ENCODE measurements at regions not wholly inside any gene's neighbourhood (a gene's known extent, or its start where the extent isn't known, plus 50 kb on each side); places are given as distances from the start of the nearest gene placed in this dataset.
A peak's percentile ranks its signal among the peaks of the same experiment; 100 is the strongest.

- Histone ChIP-seq H3K27me3 (ENCODE audit: control insufficient read depth, insufficient read depth, low read length) (no peaks in the 10 kb centered on the region), H3K4me3 (ENCODE audit: low read depth, low read length) (no peak overlapping the region), H3K36me3 (ENCODE audit: control insufficient read depth, insufficient read depth, low read length) (no peaks in the 10 kb centered on the region)
- no peak for DNase-seq (ENCODE audit: low read depth)
- TF ChIP-seq CTCF (IDR thresholded peaks at IDR 0.05; ENCODE audit: insufficient read depth, low read length, severe bottlenecking): no peak
- no peak for FAIRE-seq
Measured at GRCh38 chr9:119903851-119904250, 534.6 kb upstream of the BRINP1 start.

GRCh38 chr9:119902611-119903010 is 533.4 kb upstream of the BRINP1 start:
- no peak for TF ChIP-seq CTCF (IDR thresholded peaks at IDR 0.05; ENCODE audit: insufficient read depth, low read length, severe bottlenecking)
- FAIRE-seq (no peak), DNase-seq (ENCODE audit: low read depth) (no peak)
- no peaks in the 10 kb centered on the region for H3K27me3 ChIP-seq (ENCODE audit: control insufficient read depth, insufficient read depth, low read length)
- no peak overlapping the region for H3K4me3 ChIP-seq (ENCODE audit: low read depth, low read length)
- no peaks in the 10 kb centered on the region for H3K36me3 ChIP-seq (ENCODE audit: control insufficient read depth, insufficient read depth, low read length)

GRCh38 chr9:119898316-119898715 is 529.1 kb upstream of the BRINP1 start:
- H3K4me3 ChIP-seq (ENCODE audit: low read depth, low read length): no peak overlapping the region
- TF ChIP-seq CTCF (IDR thresholded peaks at IDR 0.05; ENCODE audit: insufficient read depth, low read length, severe bottlenecking): no peak
- FAIRE-seq (no peak), DNase-seq (ENCODE audit: low read depth) (no peak)
- H3K27me3 ChIP-seq (ENCODE audit: control insufficient read depth, insufficient read depth, low read length): no peaks in the 10 kb centered on the region
- H3K36me3 ChIP-seq (ENCODE audit: control insufficient read depth, insufficient read depth, low read length): no peaks in the 10 kb centered on the region

- Histone ChIP-seq H3K36me3 (ENCODE audit: control insufficient read depth, insufficient read depth, low read length) (no peaks in the 10 kb centered on the region), H3K4me3 (ENCODE audit: low read depth, low read length) (no peak overlapping the region), H3K27me3 (ENCODE audit: control insufficient read depth, insufficient read depth, low read length) (no peaks in the 10 kb centered on the region)
- TF ChIP-seq CTCF (IDR thresholded peaks at IDR 0.05; ENCODE audit: insufficient read depth, low read length, severe bottlenecking): no peak
- DNase-seq (ENCODE audit: low read depth) (peak; percentile 10), FAIRE-seq (no peak)
Measured at GRCh38 chr9:119884438-119884837, 515.2 kb upstream of the BRINP1 start.

- FAIRE-seq: no peak
- TF ChIP-seq CTCF (IDR thresholded peaks at IDR 0.05; ENCODE audit: insufficient read depth, low read length, severe bottlenecking): no peak
- no peak for DNase-seq (ENCODE audit: low read depth)
Measured at GRCh38 chr9:119881898-119882297, 512.7 kb upstream of the BRINP1 start.

GRCh38 chr9:119880361-119880760 is 511.1 kb upstream of the BRINP1 start:
- Histone ChIP-seq H3K27me3 (ENCODE audit: control insufficient read depth, insufficient read depth, low read length) (no peaks in the 10 kb centered on the region), H3K4me3 (ENCODE audit: low read depth, low read length) (no peak overlapping the region), H3K36me3 (ENCODE audit: control insufficient read depth, insufficient read depth, low read length) (no peaks in the 10 kb centered on the region)
- DNase-seq (ENCODE audit: low read depth) (no peak), FAIRE-seq (no peak)
- no peak for TF ChIP-seq CTCF (IDR thresholded peaks at IDR 0.05; ENCODE audit: insufficient read depth, low read length, severe bottlenecking)

More at GRCh38 chr9:119881898-119882297, 512.7 kb upstream of the BRINP1 start:
- no peaks in the 10 kb centered on the region for H3K27me3 ChIP-seq (ENCODE audit: control insufficient read depth, insufficient read depth, low read length)
- no peak overlapping the region for H3K4me3 ChIP-seq (ENCODE audit: low read depth, low read length)
- H3K36me3 ChIP-seq (ENCODE audit: control insufficient read depth, insufficient read depth, low read length): no peaks in the 10 kb centered on the region

All from bronchial epithelial cell (primary cell).